SK-N-SH treated with all-trans-retinoic acid at 6 μM for 48 hours (cell line): ENCODE measurements at regions not wholly inside any gene's neighbourhood (a gene's known extent, or its start where the extent isn't known, plus 50 kb on each side); places are given as distances from the start of the nearest gene placed in this dataset.

Experiments used
- CSDC2 ChIP-seq: fragments of 250-450 bp; sonication (Bioruptor Pico); IDR thresholded peaks from 2 replicates; pipeline ENCODE4 v1.5.0; 2020; ENCODE audit warnings: mild to moderate bottlenecking, moderate library complexity
- ISL1 ChIP-seq: fragments of 250-450 bp; sonication (Bioruptor Pico); IDR thresholded peaks from 2 replicates; pipeline ENCODE4 v2.1.2; 2022; ENCODE audit warnings: mild to moderate bottlenecking, moderate library complexity
- SNAI2 ChIP-seq: fragments of 250-450 bp; sonication (Bioruptor Pico); IDR thresholded peaks from 2 replicates; pipeline ENCODE4 v1.5.0; 2020; ENCODE audit warnings: mild to moderate bottlenecking, moderate library complexity
- ZFP30 ChIP-seq: fragments of 450-650 bp; formaldehyde crosslinking; IDR thresholded peaks from 2 replicates; pipeline ENCODE4 v1.5.0; 2022; ENCODE audit warnings: mild to moderate bottlenecking, moderate library complexity

- TF ChIP-seq CSDC2 (no peak), ZFP30 (no peak), ISL1 (CRISPR knock-in tag) (no peak), SNAI2 (CRISPR knock-in tag) (no peak)
These were observed 142.5 kb downstream of the KLF13 start for GRCh38 chr15:31468911-31469785.
